Panc1 (cell line): ENCODE measurements at regions not wholly inside any gene's neighbourhood (a gene's known extent, or its start where the extent isn't known, plus 50 kb on each side); places are given as distances from the start of the nearest gene placed in this dataset.

Experiments used
- ATAC-seq: fragments of 200-7000 bp; cut with Tn5 transposase; 2 replicates; pipeline ENCODE4 v1.9.1; 2020; ENCODE audit warnings: mild to moderate bottlenecking, moderate library complexity
- BruUV-seq: library from RNA; stranded (reverse); fragments of 400-500 nt; replicated peaks from 2 replicates; lab custom pipeline; 2021; lab: Mats Ljungman, UMichigan
- CTCF ChIA-PET: fragments of 300-600 bp; sonication (Branson Sonifier 250); formaldehyde crosslinking; loops from one replicate; lab custom pipeline; 2022; ENCODE audit warnings: antibody characterized with exemption; lab: Charles Lee
- POLR2A ChIA-PET: fragments of 300-600 bp; sonication (Branson Sonifier 250); formaldehyde crosslinking; loops from one replicate; lab custom pipeline; 2022; ENCODE audit warnings: antibody characterized with exemption; lab: Charles Lee
- DNase-seq: peaks from one replicate; pipeline ENCODE4 v3.0.0-alpha.2; 2010; ENCODE audit warnings: low read depth, low spot score
- H3K27ac ChIP-seq: 2 replicates; pipeline ENCODE4 v1.5.1; 2011; ENCODE audit warnings: mild to moderate bottlenecking, low read length, inconsistent platforms
- H3K27me3 ChIP-seq: fragments of 200-500 bp; sonication (Bioruptor generic); 2 replicates; pipeline ENCODE4 v1.6.0; 2014; ENCODE audit warnings: low read length, inconsistent platforms; ENCODE audit not compliant: control insufficient read depth, insufficient read depth
- H3K36me3 ChIP-seq: fragments of 200-500 bp; sonication (Bioruptor generic); 2 replicates; pipeline ENCODE4 v1.5.1; 2014; ENCODE audit warnings: inconsistent platforms, mild to moderate bottlenecking, low read length, moderate library complexity; ENCODE audit not compliant: control insufficient read depth, insufficient read depth
- H3K4me1 ChIP-seq: 2 replicates; pipeline ENCODE4 v1.5.1; 2011; ENCODE audit warnings: inconsistent platforms, mild to moderate bottlenecking, low read length, moderate library complexity; ENCODE audit not compliant: control insufficient read depth, insufficient read depth
- H3K4me3 ChIP-seq, 2 experiments: 2 replicates each; pipeline ENCODE4 v1.5.1; 2011 to 2012; ENCODE audit warnings: low read depth in 2 of 2, low read length in 2 of 2, mild to moderate bottlenecking in 2 of 2, inconsistent platforms in 1 of 2, moderate library complexity in 1 of 2
- H3K9me3 ChIP-seq: fragments of 200-500 bp; sonication (Bioruptor generic); 2 replicates; pipeline ENCODE4 v1.5.1; 2014; ENCODE audit warnings: low read depth, mild to moderate bottlenecking, inconsistent platforms, low read length, moderate library complexity; ENCODE audit not compliant: control insufficient read depth, insufficient read depth
- CTCF ChIP-seq: fragments of 450-650 bp; IDR thresholded peaks from 2 replicates; pipeline ENCODE4 v1.5.1; 2017; ENCODE audit warnings: mild to moderate bottlenecking
- POLR2AphosphoS5 ChIP-seq: IDR thresholded peaks from 2 replicates; pipeline ENCODE4 v1.6.1; 2012; ENCODE audit warnings: mild to moderate bottlenecking, low read depth, low read length, moderate library complexity
- REST ChIP-seq, 2 experiments: IDR thresholded peaks; 2 replicates each; pipeline ENCODE4 v1.6.1; 2011 to 2012; ENCODE audit warnings: low read depth in 2 of 2, control low read depth in 1 of 2, low read length in 1 of 2, mild to moderate bottlenecking in 1 of 2, moderate library complexity in 1 of 2; ENCODE audit not compliant: insufficient read depth in 1 of 2
- SIN3A ChIP-seq: IDR thresholded peaks from 2 replicates; pipeline ENCODE4 v1.6.1; 2012; ENCODE audit warnings: low read depth, mild to moderate bottlenecking, low read length, moderate library complexity, borderline replicate concordance; ENCODE audit not compliant: insufficient read depth
- TCF7L2 ChIP-seq: IDR thresholded peaks from 2 replicates; pipeline ENCODE4 v1.6.1; 2011; ENCODE audit warnings: mild to moderate bottlenecking, low read depth, low read length, inconsistent platforms
- in situ Hi-C: cut with HindIII; loops from 2 replicates; pipeline ENCODE4 v1.10.0; 2016; ENCODE audit warnings: low sequenced_read_pairs, low pct_unique_long_range_greater_than_20kb
- intact Hi-C: fragments of 100-400 bp; cut with micrococcal nuclease; formaldehyde crosslinking; loops from one replicate; pipeline ENCODE4 v1.10.0; 2022; ENCODE audit not compliant: unreplicated experiment

- H3K4me3 ChIP-seq = no peak overlapping the region
- no peaks in the 10 kb centered on the region for H3K4me1 ChIP-seq
- no peaks in the 10 kb centered on the region for H3K9me3 ChIP-seq
- POLR2A ChIA-PET = no interaction called here
- no peaks in the 10 kb centered on the region for H3K27me3 ChIP-seq
- DNase-seq (no peak), ATAC-seq (no peak)
- no TSS peak for BruUV-seq
- CTCF ChIA-PET = no interaction called here
- TF ChIP-seq POLR2AphosphoS5 (no peak), TCF7L2 (no peak), SIN3A (no peak), REST (IDR thresholded peaks at IDR 0.05; ENCODE audit: insufficient read depth in 1 of 2, low read depth in 2 of 2, low read length in 1 of 2) (no peak), CTCF (no peak)
- H3K36me3 ChIP-seq = no peaks in the 10 kb centered on the region
- in situ Hi-C loops = no loop called here
- intact Hi-C loops = no loop called here
- H3K27ac ChIP-seq = no peak overlapping the region
Measured at GRCh38 chr7:38122501-38122900, 55.5 kb upstream of the STARD3NL start.

- in situ Hi-C loops = no loop called here
- no peak for ATAC-seq
- Histone ChIP-seq H3K36me3 (no peaks in the 10 kb centered on the region), H3K27ac (no peak overlapping the region), H3K4me3 (no peak overlapping the region), H3K9me3 (no peaks in the 10 kb centered on the region), H3K4me1 (no peaks in the 10 kb centered on the region), H3K27me3 (no peaks in the 10 kb centered on the region)
- intact Hi-C loops = no loop called here
- DNase-seq = no peak
- POLR2A ChIA-PET = no interaction called here
- BruUV-seq = no TSS peak
- TF ChIP-seq TCF7L2 (no peak), SIN3A (no peak), CTCF (no peak), REST (IDR thresholded peaks at IDR 0.05; ENCODE audit: insufficient read depth in 1 of 2, low read depth in 2 of 2, low read length in 1 of 2) (no peak), POLR2AphosphoS5 (no peak)
- CTCF ChIA-PET = no interaction called here
Measured at GRCh38 chr7:38123494-38123893, 54.6 kb upstream of the STARD3NL start.
